RWPE1 (cell line): ENCODE measurements at regions not wholly inside any gene's neighbourhood (a gene's known extent, or its start where the extent isn't known, plus 50 kb on each side); places are given as distances from the start of the nearest gene placed in this dataset.

Experiments used
- CTCF ChIA-PET: fragments of 350-600 bp; sonication (Branson Sonifier 250); formaldehyde crosslinking; extraction: SDS; loops from one replicate; lab custom pipeline; 2021; lab: Yijun Ruan, JAX
- POLR2A ChIA-PET: fragments of 400-600 bp; formaldehyde crosslinking; extraction: SDS; loops from one replicate; lab custom pipeline; 2020; ENCODE audit warnings: antibody characterized with exemption; ENCODE audit not compliant: low non-redundant PET; lab: Yijun Ruan, JAX
- DNase-seq: peaks from one replicate; pipeline ENCODE4 v3.0.0; 2012; ENCODE audit warnings: low spot score
- H3K27ac ChIP-seq: fragments of 450-650 bp; 2 replicates; pipeline ENCODE4 v1.5.1; 2017
- CTCF ChIP-seq: fragments of 450-650 bp; conservative IDR thresholded peaks from 2 replicates; pipeline ENCODE4 v1.5.1; 2017; ENCODE audit warnings: low read depth, mild to moderate bottlenecking

- TF ChIP-seq CTCF, result no peak
- ChIA-PET CTCF (no interaction called here), POLR2A (no interaction called here)
- H3K27ac ChIP-seq, result no peak overlapping the region
- no peak for DNase-seq
Measured at GRCh38 chrX:69067841-69068240, 97.4 kb downstream of the PJA1 start.

GRCh38 chrX:69066966-69067525 lies 98.2 kb downstream of the PJA1 start:
- no peak for TF ChIP-seq CTCF
- ChIA-PET CTCF (no interaction called here), POLR2A (no interaction called here)
- no peak overlapping the region for H3K27ac ChIP-seq
- DNase-seq, result no peak

- ChIA-PET CTCF (interaction anchor here (0.6 kb wide), 1 partner anchor 520 kb away, joined by 3 read pairs; no protein-coding TSS in a partner anchor), POLR2A (no interaction called here)
- no peak overlapping the region for H3K27ac ChIP-seq
- DNase-seq, result no peak
- TF ChIP-seq CTCF, result no peak
Measured at GRCh38 chrX:69066021-69066757, 99.1 kb downstream of the PJA1 start.

- CTCF ChIA-PET, result interaction anchor here (0.6 kb wide), 1 partner anchor 520 kb away, joined by 3 read pairs; no protein-coding TSS in a partner anchor
- peak; percentile 5 for DNase-seq
- no peak overlapping the region for H3K27ac ChIP-seq
- no peak for TF ChIP-seq CTCF
- POLR2A ChIA-PET, result no interaction called here
Measured at GRCh38 chrX:69065451-69065850, 99.8 kb downstream of the PJA1 start.

GRCh38 chrX:69063486-69063885 lies 101.8 kb downstream of the PJA1 start:
- CTCF ChIA-PET, result interaction anchor here (0.6 kb wide), 1 partner anchor 244 kb away, joined by 10 read pairs; no protein-coding TSS in a partner anchor
- POLR2A ChIA-PET, result no interaction called here
- H3K27ac ChIP-seq, result no peak overlapping the region
- TF ChIP-seq CTCF, result no peak
- DNase-seq, result no peak

- no peak overlapping the region for H3K27ac ChIP-seq
- no peak for TF ChIP-seq CTCF
- ChIA-PET POLR2A (no interaction called here), CTCF (no interaction called here)
- DNase-seq, result no peak
Measured at GRCh38 chrX:69062493-69062892, 102.8 kb downstream of the PJA1 start.
